SU-DHL-6 (cell line): ENCODE measurements at regions not wholly inside any gene's neighbourhood (a gene's known extent, or its start where the extent isn't known, plus 50 kb on each side); places are given as distances from the start of the nearest gene placed in this dataset.

ENCODE experiments used
- EZH2phosphoT487 ChIP-seq: fragments of 200-600 bp; sonication (generic), shearing (Covaris generic); conservative IDR thresholded peaks from 2 replicates; pipeline ENCODE4 v1.6.1; 2018; ENCODE audit warnings: mild to moderate bottlenecking, antibody characterized with exemption, low read length, moderate library complexity, mixed read lengths
- TF ChIP-seq, protein P1 (sequence below): fragments of 200-600 bp; sonication (generic); IDR thresholded peaks from one replicate; pipeline ENCODE4 v1.5.1; 2017; ENCODE audit warnings: antibody characterized with exemption, mild to moderate bottlenecking, low read length, moderate library complexity; ENCODE audit not compliant: insufficient read depth, poor library complexity, severe bottlenecking

DNA sequence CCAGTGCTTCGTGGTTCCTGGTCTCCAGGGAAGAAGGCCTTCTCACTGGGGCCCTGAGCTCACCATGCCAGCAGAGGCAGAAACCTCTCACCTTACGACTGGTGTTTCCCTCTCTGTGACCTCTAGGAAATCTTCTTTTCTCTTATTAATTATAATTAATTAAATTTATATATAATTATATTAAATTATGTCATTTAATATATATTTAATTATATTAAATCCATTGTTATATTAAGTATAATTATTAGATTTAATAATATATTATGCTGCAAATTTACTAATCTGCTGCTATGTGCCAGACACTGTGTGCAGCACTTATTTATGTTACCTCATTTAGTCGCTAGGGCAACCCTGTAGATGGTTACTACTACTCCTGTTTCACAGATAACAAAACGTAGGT is 70.3 kb upstream of the MBIP start:
- TF ChIP-seq, protein P1, sequence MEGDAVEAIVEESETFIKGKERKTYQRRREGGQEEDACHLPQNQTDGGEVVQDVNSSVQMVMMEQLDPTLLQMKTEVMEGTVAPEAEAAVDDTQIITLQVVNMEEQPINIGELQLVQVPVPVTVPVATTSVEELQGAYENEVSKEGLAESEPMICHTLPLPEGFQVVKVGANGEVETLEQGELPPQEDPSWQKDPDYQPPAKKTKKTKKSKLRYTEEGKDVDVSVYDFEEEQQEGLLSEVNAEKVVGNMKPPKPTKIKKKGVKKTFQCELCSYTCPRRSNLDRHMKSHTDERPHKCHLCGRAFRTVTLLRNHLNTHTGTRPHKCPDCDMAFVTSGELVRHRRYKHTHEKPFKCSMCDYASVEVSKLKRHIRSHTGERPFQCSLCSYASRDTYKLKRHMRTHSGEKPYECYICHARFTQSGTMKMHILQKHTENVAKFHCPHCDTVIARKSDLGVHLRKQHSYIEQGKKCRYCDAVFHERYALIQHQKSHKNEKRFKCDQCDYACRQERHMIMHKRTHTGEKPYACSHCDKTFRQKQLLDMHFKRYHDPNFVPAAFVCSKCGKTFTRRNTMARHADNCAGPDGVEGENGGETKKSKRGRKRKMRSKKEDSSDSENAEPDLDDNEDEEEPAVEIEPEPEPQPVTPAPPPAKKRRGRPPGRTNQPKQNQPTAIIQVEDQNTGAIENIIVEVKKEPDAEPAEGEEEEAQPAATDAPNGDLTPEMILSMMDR: no peak
- no peak for TF ChIP-seq EZH2phosphoT487
